Hematopoietic multipotent progenitor cell treated with erythropoietin and hydrocortisone succinate and interleukin-3 and kit ligand, for 6 days (in vitro differentiated cells): ENCODE measurements at regions not wholly inside any gene's neighbourhood (a gene's known extent, or its start where the extent isn't known, plus 50 kb on each side); places are given as distances from the start of the nearest gene placed in this dataset.
"Not testable (repeated sequence)": the region's sequence is repeated elsewhere in the genome, so short reads cannot be mapped to it uniquely, and the experiment has no call there.

ENCODE experiments used
- DNase-seq: peaks from one replicate; pipeline ENCODE4 v3.0.0-alpha.2; 2015

DNA sequence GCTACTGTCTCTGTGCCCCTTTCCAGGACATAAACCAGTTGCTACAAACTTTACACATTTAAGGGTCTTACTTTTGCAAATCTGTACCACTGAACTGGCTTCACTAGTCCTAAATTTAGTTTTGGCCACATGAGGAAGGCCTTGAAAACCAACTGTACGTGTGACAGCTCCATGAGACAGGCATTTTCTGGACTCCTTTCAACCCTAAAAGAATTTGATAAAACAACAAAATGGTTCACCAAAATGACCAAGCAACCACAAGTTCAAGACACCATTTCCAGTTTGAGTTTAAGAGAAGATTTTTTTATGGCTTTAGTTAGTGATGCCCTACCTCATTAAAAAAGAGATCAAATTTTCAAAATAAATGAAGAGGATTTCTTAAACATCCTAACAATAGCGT is 246.4 kb downstream of the ZNF674 start:
- no peak for DNase-seq

DNA sequence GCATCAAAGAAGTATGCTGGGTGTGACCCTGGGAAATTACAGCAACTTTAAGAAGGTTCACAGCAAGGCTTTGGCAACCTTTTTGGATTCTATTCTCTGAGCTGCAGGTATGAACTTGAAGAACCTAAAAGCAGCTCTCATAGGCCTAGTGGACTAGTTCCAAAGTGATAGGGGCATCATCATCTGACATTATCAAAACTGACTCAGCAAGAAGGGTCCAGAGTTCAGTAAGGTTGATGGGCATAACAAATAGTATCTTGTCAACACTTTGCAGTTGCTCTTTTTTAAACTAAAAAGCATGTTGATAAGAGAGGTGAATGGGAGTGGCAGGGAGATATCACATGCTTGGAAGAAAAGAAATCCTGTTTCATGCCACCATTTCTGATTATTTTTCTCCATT is 249.3 kb downstream of the ZNF674 start:
- no peak for DNase-seq

GRCh38 chrX:46294234-46294633 is 251.0 kb downstream of the ZNF674 start:
- no peak for DNase-seq

DNA sequence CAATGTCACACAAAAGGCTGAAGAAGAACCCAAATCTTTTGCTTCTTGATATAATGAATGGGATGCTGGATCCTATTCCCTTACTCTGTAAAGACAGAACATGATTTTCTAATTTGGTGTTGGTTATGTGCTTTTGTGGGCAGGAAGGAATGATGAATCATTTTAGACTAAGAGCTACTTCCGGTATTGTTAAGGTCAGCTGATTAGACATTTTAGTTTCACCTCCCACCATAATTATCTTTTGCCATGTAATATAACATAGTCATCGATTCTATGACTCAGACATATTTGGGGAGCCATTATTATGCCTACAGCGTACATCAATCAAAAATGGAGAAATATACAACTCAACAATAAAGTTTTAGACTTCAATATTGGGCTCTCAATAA is 265.3 kb downstream of the ZNF674 start:
- DNase-seq: no peak

DNA sequence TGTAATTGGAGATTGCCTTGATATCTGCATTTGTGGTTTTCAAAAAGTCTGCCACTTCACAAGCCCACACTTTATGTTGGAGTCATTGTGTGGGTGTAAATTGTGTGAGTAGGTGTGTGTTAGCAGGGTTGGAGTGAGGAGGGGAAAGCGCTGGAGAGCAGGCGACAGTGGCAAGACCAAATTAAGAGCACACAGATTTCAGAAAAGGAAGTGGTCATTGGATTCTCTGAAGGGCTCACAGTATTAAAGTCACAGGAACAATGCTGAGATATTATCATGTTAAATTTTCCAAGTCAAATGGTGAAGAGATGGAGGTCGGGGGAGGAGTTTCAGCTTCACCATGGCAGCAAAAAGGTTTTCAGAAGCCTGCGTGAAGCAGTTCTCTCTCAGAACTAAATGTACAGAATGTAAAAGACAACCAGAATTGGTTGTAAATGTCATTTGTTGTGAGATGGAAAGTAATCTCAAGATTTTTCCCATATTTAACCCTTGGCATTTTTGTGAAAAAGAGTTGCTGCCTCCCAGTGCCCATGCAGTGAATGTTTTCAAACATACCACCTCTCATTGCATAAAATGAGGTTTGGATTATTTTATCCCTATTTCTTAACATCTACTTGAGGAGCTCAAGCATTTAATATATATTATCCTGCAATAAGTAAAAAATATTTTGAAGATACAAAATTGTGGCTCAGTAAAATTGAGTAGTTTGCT is 265.9 kb downstream of the ZNF674 start:
- DNase-seq: peak; percentile 7

DNA sequence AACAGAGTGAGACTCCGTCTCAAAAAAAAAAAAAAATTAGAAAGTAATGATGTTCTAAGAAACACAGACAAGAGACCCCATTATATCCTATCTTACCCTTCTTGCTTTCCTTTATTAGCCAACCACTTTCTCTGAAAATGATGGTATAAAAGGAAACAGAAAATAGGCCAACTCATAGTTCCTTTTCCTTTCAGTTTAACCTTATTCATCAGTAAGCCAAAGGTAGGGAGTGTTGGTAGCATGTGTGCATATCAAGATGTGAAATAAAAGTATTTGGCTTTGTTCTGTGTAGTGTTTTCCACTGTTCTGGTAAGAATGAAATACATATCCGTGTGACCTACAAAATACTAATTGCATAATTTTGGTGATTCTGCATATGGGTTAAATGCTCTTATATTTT is 266.6 kb downstream of the ZNF674 start:
- no peak for DNase-seq

DNA sequence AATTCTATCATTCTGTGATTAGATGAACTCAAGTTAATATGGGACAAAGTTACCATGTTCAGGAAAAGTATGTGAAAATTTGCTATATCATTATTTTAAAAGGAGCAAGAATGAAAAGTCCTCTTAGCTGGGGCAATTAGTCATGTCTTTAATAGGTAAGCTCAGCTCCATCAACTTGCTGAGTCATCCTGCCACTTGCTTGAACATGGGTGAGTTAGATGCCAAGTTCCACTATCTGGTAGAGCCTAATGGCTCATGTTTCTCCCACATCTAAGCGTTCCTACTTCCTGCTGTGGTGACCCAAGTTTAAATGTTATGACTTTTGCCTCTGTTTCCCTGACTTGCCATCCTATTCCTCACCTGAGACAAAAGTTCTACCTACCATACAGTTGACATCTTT is 276.8 kb downstream of the ZNF674 start:
- peak; percentile 80 for DNase-seq

GRCh38 chrX:46263494-46263893 is 281.7 kb downstream of the ZNF674 start:
- DNase-seq: no peak

DNA sequence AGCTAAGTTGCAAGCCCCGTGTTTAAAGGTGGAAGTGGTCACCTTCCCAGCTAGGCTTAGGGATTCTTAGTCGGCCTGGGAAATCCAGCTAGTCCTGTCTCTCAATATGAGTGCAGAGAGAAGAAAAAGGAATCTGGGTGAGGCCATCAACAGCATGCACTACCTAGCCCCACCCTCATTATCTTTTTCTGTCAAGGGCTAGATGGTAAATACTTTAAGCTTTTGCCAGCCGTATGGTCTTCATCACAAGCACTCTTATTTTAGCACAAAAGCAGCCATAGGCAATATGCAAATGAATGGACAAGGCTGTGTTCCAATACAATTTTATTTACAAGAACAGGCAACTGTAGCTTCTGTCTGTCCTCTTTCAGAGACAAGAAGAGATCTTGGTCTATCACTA is 282.9 kb downstream of the ZNF674 start:
- peak; percentile 25 for DNase-seq

DNA sequence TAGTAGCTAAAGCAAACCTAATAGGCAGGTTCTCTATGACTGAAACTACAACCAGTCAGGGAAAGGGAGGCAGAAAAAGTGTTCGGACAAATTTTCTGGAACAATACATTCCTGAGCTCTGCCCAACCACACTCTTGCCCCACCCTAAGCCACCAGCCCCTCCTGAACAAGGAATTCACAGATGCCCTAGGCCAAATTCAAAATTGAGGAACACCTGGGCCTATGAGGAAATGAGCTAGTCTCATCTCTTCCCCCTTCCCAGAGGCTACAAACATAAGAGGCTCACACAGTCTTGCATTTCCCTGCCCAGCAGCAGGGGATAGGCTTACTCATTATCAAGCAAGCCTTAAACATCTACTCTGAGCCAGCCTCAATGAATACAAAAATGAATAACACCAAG is 284.7 kb downstream of the ZNF674 start:
- DNase-seq: no peak

- DNase-seq: no peak
Measured at GRCh38 chrX:46258356-46258755, 286.9 kb downstream of the ZNF674 start.

- no peak for DNase-seq
Measured at GRCh38 chrX:46257451-46257879, 287.8 kb downstream of the ZNF674 start.

GRCh38 chrX:46256875-46257274 is 288.3 kb downstream of the ZNF674 start:
- peak; percentile 7 for DNase-seq

DNA sequence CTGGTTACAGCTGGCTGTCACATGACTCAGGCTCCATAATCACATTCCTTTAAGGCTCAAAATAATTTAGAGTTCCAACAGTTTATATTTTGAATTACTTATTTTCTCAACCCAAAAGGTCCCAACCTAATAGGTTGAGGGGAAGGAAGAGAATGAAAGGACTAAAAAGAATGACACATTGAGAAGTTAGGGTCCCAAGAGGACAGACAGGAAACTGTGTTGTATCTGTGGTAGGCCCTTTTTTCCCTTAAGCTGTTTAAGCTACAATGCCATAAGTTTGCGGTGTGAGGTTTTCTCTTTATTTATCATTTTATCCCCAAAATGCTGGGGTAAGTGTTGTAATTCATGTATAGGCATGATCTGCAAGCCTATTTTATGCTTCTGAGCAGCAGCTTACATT is 290.2 kb downstream of the ZNF674 start:
- DNase-seq: no peak

GRCh38 chrX:46254641-46255040 is 290.6 kb downstream of the ZNF674 start:
- DNase-seq: no peak

- no peak for DNase-seq
Measured at GRCh38 chrX:46251755-46252154, 293.5 kb downstream of the ZNF674 start.

GRCh38 chrX:46250151-46250550 is 295.1 kb downstream of the ZNF674 start:
- no peak for DNase-seq

GRCh38 chrX:46247456-46247855 is 297.8 kb downstream of the ZNF674 start:
- no peak for DNase-seq

DNA sequence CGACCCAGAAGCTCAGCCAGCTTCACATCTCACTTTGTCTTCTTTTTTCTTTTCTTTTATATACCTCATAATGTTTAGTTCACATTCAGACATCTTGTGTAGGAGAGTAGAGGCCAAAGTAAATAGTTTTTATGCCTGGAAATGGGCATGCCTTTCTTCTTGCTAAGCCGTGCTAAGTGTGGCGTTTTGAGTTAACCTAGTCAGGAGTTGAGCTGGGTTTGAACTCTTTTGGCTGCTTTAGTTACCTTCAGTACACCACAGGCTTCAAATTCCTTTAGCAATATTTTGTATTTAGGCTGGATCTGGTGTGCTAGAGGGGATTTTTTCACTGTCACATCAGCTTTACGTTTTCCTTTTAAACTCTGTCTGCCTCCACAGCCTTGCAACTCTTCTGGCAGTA is 300.8 kb downstream of the ZNF674 start:
- DNase-seq: no peak

DNA sequence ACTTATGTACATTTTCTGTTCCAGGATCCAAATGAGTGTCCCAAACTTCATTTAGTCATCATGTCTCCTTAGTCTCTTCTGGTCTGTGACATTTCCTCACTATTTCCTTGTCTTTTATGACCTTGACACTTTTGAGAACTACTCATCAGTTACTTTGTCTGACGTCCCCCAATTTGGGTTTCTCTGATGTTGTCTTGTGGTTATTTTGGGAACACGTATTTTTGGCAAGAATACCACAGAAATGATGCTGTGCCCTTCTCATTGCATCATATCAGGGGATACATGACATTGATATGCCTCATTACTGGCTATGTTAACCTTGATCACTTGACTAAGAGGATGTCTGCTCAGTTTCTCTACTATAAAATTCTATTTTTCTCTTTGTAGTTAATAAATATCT is 308.8 kb downstream of the ZNF674 start:
- no peak for DNase-seq

GRCh38 chrX:46235778-46236177 is 309.4 kb downstream of the ZNF674 start:
- DNase-seq: no peak

DNA sequence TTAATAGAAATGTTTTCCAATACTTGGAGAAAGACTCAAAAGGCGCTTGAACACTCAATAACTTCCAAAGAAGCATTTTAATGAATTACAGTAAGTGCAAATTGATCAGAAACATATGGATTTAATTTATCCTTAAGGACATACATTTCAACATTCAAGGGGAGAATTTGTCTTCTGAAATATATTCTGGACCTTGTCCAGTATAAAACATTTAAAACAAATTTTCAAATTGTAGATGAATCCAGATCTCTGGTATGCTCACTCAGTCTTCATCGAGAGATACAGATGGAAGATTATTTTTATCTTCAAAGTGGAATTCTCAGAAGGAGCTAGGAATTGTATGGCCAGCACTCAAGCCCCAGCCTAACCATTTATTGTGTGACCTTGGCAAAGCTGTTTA is 310.4 kb downstream of the ZNF674 start:
- DNase-seq: no peak

GRCh38 chrX:46228389-46228788 is 316.8 kb downstream of the ZNF674 start:
- DNase-seq: no peak

DNA sequence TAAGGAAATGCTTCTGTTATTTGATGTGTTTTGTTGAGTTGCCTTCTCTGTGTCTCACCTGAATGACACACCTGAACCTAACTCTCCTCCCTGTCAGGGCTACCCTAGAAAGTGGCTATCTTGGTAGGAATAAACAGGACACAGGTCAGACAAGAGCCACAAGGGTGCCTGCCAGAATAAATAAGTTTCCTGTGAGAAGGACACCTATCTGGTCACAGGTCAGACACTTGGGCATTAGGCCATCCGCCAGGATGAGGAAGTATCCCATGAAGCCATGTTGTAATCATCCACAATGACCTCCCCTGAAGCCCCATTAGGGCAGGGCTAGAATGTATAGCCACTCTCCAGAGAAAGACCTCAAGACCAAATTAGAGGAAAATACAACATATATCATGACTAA is 318.8 kb downstream of the ZNF674 start:
- no peak for DNase-seq

DNA sequence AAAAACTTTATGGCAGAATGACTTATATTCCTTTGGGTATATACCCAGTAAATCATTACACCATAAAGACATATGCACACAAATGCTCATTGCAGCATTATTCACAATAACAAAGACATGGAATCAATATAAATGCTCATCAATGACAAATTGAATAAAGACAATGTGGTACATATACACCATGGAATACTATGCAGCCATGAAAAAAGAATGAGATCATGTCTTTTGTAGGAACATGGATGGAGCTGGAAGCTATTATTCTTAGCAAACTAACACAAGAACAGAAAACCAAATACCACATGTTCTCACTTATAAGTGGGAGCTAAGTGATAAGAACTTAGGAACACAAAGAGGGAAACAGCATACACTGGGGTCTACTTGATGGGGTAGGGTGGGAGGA is 321.7 kb downstream of the ZNF674 start:
- not testable (repeated sequence) for DNase-seq

GRCh38 chrX:46220822-46221221 is 324.4 kb downstream of the ZNF674 start:
- DNase-seq: no peak
